SK-N-SH treated with all-trans-retinoic acid at 6 μM for 48 hours (cell line): ENCODE measurements at regions not wholly inside any gene's neighbourhood (a gene's known extent, or its start where the extent isn't known, plus 50 kb on each side); places are given as distances from the start of the nearest gene placed in this dataset.

Experiments used
- ATAC-seq: fragments of 200-7000 bp; cut with Tn5 transposase; 3 replicates; pipeline ENCODE4 v1.9.1; 2020; ENCODE audit warnings: mild to moderate bottlenecking, moderate library complexity
- ARNTL ChIP-seq: fragments of 450-650 bp; formaldehyde crosslinking; IDR thresholded peaks from 2 replicates; pipeline ENCODE4 v1.5.0; 2020; ENCODE audit warnings: low read depth, mild to moderate bottlenecking, moderate library complexity, borderline replicate concordance
- BACH2 ChIP-seq: fragments of 250-450 bp; sonication (Bioruptor Pico); IDR thresholded peaks from 2 replicates; pipeline ENCODE4 v1.9.0; 2021; ENCODE audit warnings: mild to moderate bottlenecking, borderline replicate concordance
- CREB5 ChIP-seq: fragments of 250-450 bp; sonication (Bioruptor Pico); IDR thresholded peaks from 2 replicates; pipeline ENCODE4 v1.5.1; 2020; ENCODE audit warnings: low read depth, mild to moderate bottlenecking, moderate library complexity
- CSDC2 ChIP-seq: fragments of 250-450 bp; sonication (Bioruptor Pico); IDR thresholded peaks from 2 replicates; pipeline ENCODE4 v1.5.0; 2020; ENCODE audit warnings: mild to moderate bottlenecking, moderate library complexity
- CSRNP3 ChIP-seq: fragments of 250-450 bp; sonication (Bioruptor Pico); IDR thresholded peaks from 2 replicates; pipeline ENCODE4 v1.5.1; 2021; ENCODE audit warnings: mild to moderate bottlenecking, moderate library complexity
- GLIS3 ChIP-seq: fragments of 250-450 bp; sonication (Bioruptor Pico); IDR thresholded peaks from 2 replicates; pipeline ENCODE4 v1.5.0; 2020; ENCODE audit warnings: mild to moderate bottlenecking, moderate library complexity
- ISL1 ChIP-seq: fragments of 250-450 bp; sonication (Bioruptor Pico); IDR thresholded peaks from 2 replicates; pipeline ENCODE4 v2.1.2; 2022; ENCODE audit warnings: mild to moderate bottlenecking, moderate library complexity
- OSR1 ChIP-seq: fragments of 250-450 bp; sonication (Bioruptor Pico); IDR thresholded peaks from 2 replicates; pipeline ENCODE4 v1.8.0; 2022; ENCODE audit warnings: moderate library complexity, mild to moderate bottlenecking, inconsistent platforms
- PATZ1 ChIP-seq: fragments of 250-450 bp; sonication (Bioruptor Pico); IDR thresholded peaks from 2 replicates; pipeline ENCODE4 v1.8.0; 2020; ENCODE audit warnings: mild to moderate bottlenecking, moderate library complexity, borderline replicate concordance
- POU6F1 ChIP-seq: fragments of 250-450 bp; sonication (Bioruptor Pico); IDR thresholded peaks from 2 replicates; pipeline ENCODE4 v1.8.0; 2021; ENCODE audit warnings: low read depth, mild to moderate bottlenecking, moderate library complexity, borderline replicate concordance
- PPARA ChIP-seq: fragments of 250-450 bp; sonication (Bioruptor Pico); IDR thresholded peaks from 2 replicates; pipeline ENCODE4 v1.5.0; 2020; ENCODE audit warnings: mild to moderate bottlenecking, borderline replicate concordance
- RARB ChIP-seq: fragments of 250-450 bp; sonication (Bioruptor Pico); IDR thresholded peaks from 2 replicates; pipeline ENCODE4 v1.8.0; 2021; ENCODE audit warnings: mild to moderate bottlenecking, moderate library complexity
- SNAI2 ChIP-seq: fragments of 250-450 bp; sonication (Bioruptor Pico); IDR thresholded peaks from 2 replicates; pipeline ENCODE4 v1.5.0; 2020; ENCODE audit warnings: mild to moderate bottlenecking, moderate library complexity
- TSHZ2 ChIP-seq: fragments of 250-450 bp; sonication (Bioruptor Pico); IDR thresholded peaks from 2 replicates; pipeline ENCODE4 v1.5.0; 2020; ENCODE audit warnings: mild to moderate bottlenecking, moderate library complexity
- ZC3H10 ChIP-seq: fragments of 250-450 bp; sonication (Bioruptor Pico); IDR thresholded peaks from 2 replicates; pipeline ENCODE4 v1.5.1; 2021; ENCODE audit warnings: mild to moderate bottlenecking, moderate library complexity
- ZFP30 ChIP-seq: fragments of 450-650 bp; formaldehyde crosslinking; IDR thresholded peaks from 2 replicates; pipeline ENCODE4 v1.5.0; 2022; ENCODE audit warnings: mild to moderate bottlenecking, moderate library complexity
- ZNF565 ChIP-seq: fragments of 450-650 bp; formaldehyde crosslinking; conservative IDR thresholded peaks from 2 replicates; pipeline ENCODE4 v1.5.0; 2020; ENCODE audit warnings: low read depth, mild to moderate bottlenecking, moderate library complexity
- ZNF8 ChIP-seq: fragments of 450-650 bp; formaldehyde crosslinking; IDR thresholded peaks from 2 replicates; pipeline ENCODE4 v1.5.0; 2020; ENCODE audit warnings: mild to moderate bottlenecking, moderate library complexity

- TF ChIP-seq SNAI2 (CRISPR knock-in tag) (no peak), ZFP30 (CRISPR knock-in tag) (no peak), PATZ1 (CRISPR knock-in tag) (no peak), RARB (CRISPR knock-in tag) (no peak), CSRNP3 (CRISPR knock-in tag) (no peak), GLIS3 (CRISPR knock-in tag) (no peak), POU6F1 (no peak), ZNF8 (CRISPR knock-in tag) (no peak), ZNF565 (CRISPR knock-in tag) (no peak), OSR1 (CRISPR knock-in tag) (no peak), ARNTL (CRISPR knock-in tag) (no peak), ISL1 (CRISPR knock-in tag) (no peak), CSDC2 (CRISPR knock-in tag) (no peak), CREB5 (CRISPR knock-in tag) (no peak)
Observed at GRCh38 chr4:122978109-122978508, 55.7 kb upstream of the NUDT6 start.

GRCh38 chr4:122978789-122979188, 56.4 kb upstream of the NUDT6 start:
- TF ChIP-seq CREB5 (CRISPR knock-in tag) (no peak), CSRNP3 (CRISPR knock-in tag) (no peak), ZFP30 (CRISPR knock-in tag) (no peak), ZNF8 (CRISPR knock-in tag) (no peak), PATZ1 (CRISPR knock-in tag) (no peak), BACH2 (CRISPR knock-in tag) (no peak), PPARA (CRISPR knock-in tag) (no peak)
- no peak for ATAC-seq

More at GRCh38 chr4:122978109-122978508, 55.7 kb upstream of the NUDT6 start:
- no peak for ATAC-seq

GRCh38 chr4:122980860-122981259, 58.5 kb upstream of the NUDT6 start:
- no peak for ATAC-seq
- TF ChIP-seq ZC3H10 (CRISPR knock-in tag) (no peak), TSHZ2 (no peak), SNAI2 (CRISPR knock-in tag) (no peak), CSDC2 (CRISPR knock-in tag) (no peak), CREB5 (CRISPR knock-in tag) (no peak), POU6F1 (no peak)
